Epithelial cell of prostate (primary cell): ENCODE measurements at regions not wholly inside any gene's neighbourhood (a gene's known extent, or its start where the extent isn't known, plus 50 kb on each side); places are given as distances from the start of the nearest gene placed in this dataset.
"Not testable (repeated sequence)": the region's sequence is repeated elsewhere in the genome, so short reads cannot be mapped to it uniquely, and the experiment has no call there.

Source experiments
- DNase-seq: peaks from one replicate; pipeline ENCODE4 v3.0.0-alpha.2; 2011; ENCODE audit warnings: low read depth, low spot score
- H3K27ac ChIP-seq: fragments of 450-650 bp; 2 replicates; pipeline ENCODE4 v1.5.1; 2017; ENCODE audit warnings: mild to moderate bottlenecking

- DNase-seq, H3K27ac ChIP-seq: not testable (repeated sequence)
Observed at GRCh38 chr2:242089213-242089549, 219.7 kb downstream of the RTP5 start.

GRCh38 chr2:242097278-242097677 lies 227.7 kb downstream of the RTP5 start:
- not testable (repeated sequence) for H3K27ac ChIP-seq, DNase-seq

GRCh38 chr2:242098034-242098433 lies 228.5 kb downstream of the RTP5 start:
- no peak overlapping the region for H3K27ac ChIP-seq
- no peak for DNase-seq

- DNase-seq, result no peak
- no peak overlapping the region for H3K27ac ChIP-seq
Observed at GRCh38 chr2:242098445-242099128, 229.1 kb downstream of the RTP5 start.

- not testable (repeated sequence) for DNase-seq, H3K27ac ChIP-seq
Observed at GRCh38 chr2:242103093-242103492, 233.6 kb downstream of the RTP5 start.

- not testable (repeated sequence) for DNase-seq, H3K27ac ChIP-seq
Observed at GRCh38 chr2:242104202-242104956, 234.8 kb downstream of the RTP5 start.

GRCh38 chr2:242107065-242107464 lies 237.5 kb downstream of the RTP5 start:
- DNase-seq, H3K27ac ChIP-seq: not testable (repeated sequence)

- not testable (repeated sequence) for H3K27ac ChIP-seq, DNase-seq
Observed at GRCh38 chr2:242108797-242109500, 239.4 kb downstream of the RTP5 start.

- not testable (repeated sequence) for DNase-seq, H3K27ac ChIP-seq
Observed at GRCh38 chr2:242109819-242110218, 240.3 kb downstream of the RTP5 start.

- DNase-seq, H3K27ac ChIP-seq: not testable (repeated sequence)
Observed at GRCh38 chr2:242111954-242112353, 242.4 kb downstream of the RTP5 start.

GRCh38 chr2:242113492-242113891 lies 244.0 kb downstream of the RTP5 start:
- DNase-seq, result not testable (repeated sequence)

GRCh38 chr2:242116676-242117075 lies 247.1 kb downstream of the RTP5 start:
- not testable (repeated sequence) for DNase-seq, H3K27ac ChIP-seq

More at GRCh38 chr2:242113492-242113891, 244.0 kb downstream of the RTP5 start:
- not testable (repeated sequence) for H3K27ac ChIP-seq

- not testable (repeated sequence) for H3K27ac ChIP-seq, DNase-seq
Observed at GRCh38 chr2:242117305-242117704, 247.8 kb downstream of the RTP5 start.

GRCh38 chr2:242119682-242120081 lies 250.2 kb downstream of the RTP5 start:
- not testable (repeated sequence) for DNase-seq

GRCh38 chr2:242130682-242131081 lies 261.2 kb downstream of the RTP5 start:
- not testable (repeated sequence) for H3K27ac ChIP-seq, DNase-seq

More at GRCh38 chr2:242119682-242120081, 250.2 kb downstream of the RTP5 start:
- not testable (repeated sequence) for H3K27ac ChIP-seq

GRCh38 chr2:242159921-242160320 lies 290.4 kb downstream of the RTP5 start:
- H3K27ac ChIP-seq, DNase-seq: not testable (repeated sequence)

- not testable (repeated sequence) for H3K27ac ChIP-seq, DNase-seq
Observed at GRCh38 chr2:242165115-242165514, 295.6 kb downstream of the RTP5 start.

GRCh38 chr2:242171290-242171689 lies 301.8 kb downstream of the RTP5 start:
- H3K27ac ChIP-seq, DNase-seq: not testable (repeated sequence)
